Epithelial cell of prostate (primary cell): ENCODE measurements at regions not wholly inside any gene's neighbourhood (a gene's known extent, or its start where the extent isn't known, plus 50 kb on each side); places are given as distances from the start of the nearest gene placed in this dataset.

Experiments
- DNase-seq: peaks from one replicate; pipeline ENCODE4 v3.0.0-alpha.2; 2011; ENCODE audit warnings: low read depth, low spot score
- H3K27ac ChIP-seq: fragments of 450-650 bp; 2 replicates; pipeline ENCODE4 v1.5.1; 2017; ENCODE audit warnings: mild to moderate bottlenecking

GRCh38 chr11:91902312-91902711 is 322.3 kb upstream of the FAT3 start:
- no peak overlapping the region for H3K27ac ChIP-seq
- no peak for DNase-seq

GRCh38 chr11:91880660-91881059 is 344.0 kb upstream of the FAT3 start:
- no peak overlapping the region for H3K27ac ChIP-seq
- DNase-seq = no peak

GRCh38 chr11:91876746-91877145 is 347.9 kb upstream of the FAT3 start:
- no peak for DNase-seq
- H3K27ac ChIP-seq = no peak overlapping the region

- DNase-seq = no peak
- peak overlapping the region; percentile 35 for H3K27ac ChIP-seq
Measured at GRCh38 chr11:91872243-91872642, 352.4 kb upstream of the FAT3 start.

GRCh38 chr11:91871791-91872190 is 352.8 kb upstream of the FAT3 start:
- DNase-seq = peak; percentile 10
- H3K27ac ChIP-seq = peak overlapping the region; percentile 35

- no peak for DNase-seq
- H3K27ac ChIP-seq = peak overlapping the region; percentile 35
Measured at GRCh38 chr11:91871048-91871447, 353.6 kb upstream of the FAT3 start.

GRCh38 chr11:91869686-91870085 is 354.9 kb upstream of the FAT3 start:
- H3K27ac ChIP-seq = no peak overlapping the region
- DNase-seq = no peak

GRCh38 chr11:91866642-91867041 is 358.0 kb upstream of the FAT3 start:
- no peak overlapping the region for H3K27ac ChIP-seq
- no peak for DNase-seq

- no peak for DNase-seq
Measured at GRCh38 chr11:91860661-91861060, 364.0 kb upstream of the FAT3 start.

GRCh38 chr11:91859666-91860065 is 365.0 kb upstream of the FAT3 start:
- H3K27ac ChIP-seq = no peak overlapping the region
- DNase-seq = peak; percentile 22

More at GRCh38 chr11:91860661-91861060, 364.0 kb upstream of the FAT3 start:
- no peak overlapping the region for H3K27ac ChIP-seq

- DNase-seq = no peak
- no peak overlapping the region for H3K27ac ChIP-seq
Measured at GRCh38 chr11:91857179-91857578, 367.4 kb upstream of the FAT3 start.

- DNase-seq = no peak
- H3K27ac ChIP-seq = no peak overlapping the region
Measured at GRCh38 chr11:91854780-91855179, 369.8 kb upstream of the FAT3 start.

GRCh38 chr11:91854171-91854570 is 370.4 kb upstream of the FAT3 start:
- no peak overlapping the region for H3K27ac ChIP-seq
- DNase-seq = no peak

GRCh38 chr11:91851908-91852307 is 372.7 kb upstream of the FAT3 start:
- DNase-seq = no peak
- no peak overlapping the region for H3K27ac ChIP-seq

- no peak for DNase-seq
Measured at GRCh38 chr11:91850533-91851275, 373.9 kb upstream of the FAT3 start.

GRCh38 chr11:91850021-91850420 is 374.6 kb upstream of the FAT3 start:
- DNase-seq = no peak
- H3K27ac ChIP-seq = no peak overlapping the region

More at GRCh38 chr11:91850533-91851275, 373.9 kb upstream of the FAT3 start:
- no peak overlapping the region for H3K27ac ChIP-seq

- DNase-seq = no peak
- no peak overlapping the region for H3K27ac ChIP-seq
Measured at GRCh38 chr11:91846649-91847048, 378.0 kb upstream of the FAT3 start.

GRCh38 chr11:91846002-91846401 is 378.6 kb upstream of the FAT3 start:
- H3K27ac ChIP-seq = no peak overlapping the region
- DNase-seq = no peak

- DNase-seq = no peak
- H3K27ac ChIP-seq = no peak overlapping the region
Measured at GRCh38 chr11:91840640-91841240, 383.9 kb upstream of the FAT3 start.

- DNase-seq = no peak
- H3K27ac ChIP-seq = no peak overlapping the region
Measured at GRCh38 chr11:91837411-91838330, 386.9 kb upstream of the FAT3 start.

GRCh38 chr11:91835051-91835560 is 389.5 kb upstream of the FAT3 start:
- no peak overlapping the region for H3K27ac ChIP-seq
- DNase-seq = no peak
